GM23338 (cell line): ENCODE measurements at regions not wholly inside any gene's neighbourhood (a gene's known extent, or its start where the extent isn't known, plus 50 kb on each side); places are given as distances from the start of the nearest gene placed in this dataset.
A peak's percentile ranks its signal among the peaks of the same experiment; 100 is the strongest.

ENCODE experiments used
- ATAC-seq: fragments of 200-7000 bp; cut with Tn5 transposase; 3 replicates; pipeline ENCODE4 v1.9.1; 2020
- DNase-seq: peaks from one replicate; pipeline ENCODE4 v3.0.0-alpha.2; 2015; ENCODE audit warnings: low spot score
- H2AFZ ChIP-seq: fragments of 200-600 bp; sonication (generic); 2 replicates; pipeline ENCODE4 v1.8.0; 2016; ENCODE audit warnings: antibody characterized with exemption, mild to moderate bottlenecking, moderate library complexity
- H3F3A ChIP-seq: fragments of 200-600 bp; sonication (generic); replicated peaks from 2 replicates; pipeline ENCODE4 v1.8.0; 2017; ENCODE audit warnings: antibody characterized with exemption, mixed run types, low read depth
- H3K27ac ChIP-seq: fragments of 200-600 bp; sonication (generic); 2 replicates; pipeline ENCODE4 v1.6.1; 2016; ENCODE audit warnings: low read depth
- H3K27me3 ChIP-seq: fragments of 200-600 bp; sonication (generic); 2 replicates; pipeline ENCODE4 v1.8.0; 2016; ENCODE audit warnings: mild to moderate bottlenecking, mixed run types, moderate library complexity; ENCODE audit not compliant: insufficient read depth
- H3K36me3 ChIP-seq: fragments of 200-600 bp; sonication (generic); 2 replicates; pipeline ENCODE4 v1.8.0; 2016; ENCODE audit warnings: mild to moderate bottlenecking; ENCODE audit not compliant: insufficient read depth
- H3K4me1 ChIP-seq: fragments of 200-600 bp; sonication (generic); 2 replicates; pipeline ENCODE4 v1.8.0; 2016; ENCODE audit warnings: mild to moderate bottlenecking, moderate library complexity; ENCODE audit not compliant: insufficient read depth
- H3K4me2 ChIP-seq: fragments of 200-600 bp; sonication (generic); 2 replicates; pipeline ENCODE4 v1.7.1; 2017; ENCODE audit warnings: mixed run types
- H3K4me3 ChIP-seq: fragments of 200-600 bp; sonication (generic); 2 replicates; pipeline ENCODE4 v1.6.1; 2016; ENCODE audit warnings: mixed run types
- H3K79me2 ChIP-seq: fragments of 200-600 bp; sonication (generic); replicated peaks from 2 replicates; pipeline ENCODE4 v1.8.0; 2017; ENCODE audit warnings: mild to moderate bottlenecking; ENCODE audit not compliant: insufficient read depth
- H3K9me2 ChIP-seq: fragments of 200-600 bp; sonication (generic); 2 replicates; pipeline ENCODE4 v1.8.0; 2017; ENCODE audit not compliant: insufficient read depth
- H4K20me1 ChIP-seq: fragments of 200-600 bp; sonication (generic); replicated peaks from 2 replicates; pipeline ENCODE4 v1.8.0; 2017; ENCODE audit warnings: mild to moderate bottlenecking; ENCODE audit not compliant: insufficient read depth
- H3K27ac Mint-ChIP-seq: 2 replicates; pipeline ENCODE4 v1.8.0; 2020; ENCODE audit warnings: inconsistent platforms, mild to moderate bottlenecking, moderate library complexity, mixed read lengths
- H3K27me3 Mint-ChIP-seq: 3 replicates; pipeline ENCODE4 v1.8.0; 2022; ENCODE audit warnings: low read depth, mild to moderate bottlenecking, moderate library complexity, mixed read lengths, inconsistent platforms; ENCODE audit not compliant: insufficient read depth, poor library complexity
- H3K36me3 Mint-ChIP-seq: 3 replicates; pipeline ENCODE4 v1.8.0; 2021; ENCODE audit warnings: low read depth, mild to moderate bottlenecking, inconsistent platforms, moderate library complexity, mixed read lengths
- H3K4me1 Mint-ChIP-seq: 3 replicates; pipeline ENCODE4 v1.8.0; 2020; ENCODE audit warnings: mild to moderate bottlenecking, inconsistent platforms, mixed read lengths
- H3K4me3 Mint-ChIP-seq: 3 replicates; pipeline ENCODE4 v1.8.0; 2021; ENCODE audit warnings: moderate library complexity, mild to moderate bottlenecking, inconsistent platforms, mixed read lengths
- H3K9me3 Mint-ChIP-seq: 3 replicates; pipeline ENCODE4 v1.8.0; 2020; ENCODE audit warnings: moderate library complexity, mild to moderate bottlenecking, inconsistent platforms, mixed read lengths
- CTCF ChIP-seq, 2 experiments: fragments of 200-600 bp in 1 of 2; sonication (generic) in 1 of 2; conservative IDR thresholded peaks; 2 replicates each; pipeline versions ENCODE4 v1.5.1 to v1.6.1; 2016 to 2017; ENCODE audit warnings: antibody characterized with exemption in 2 of 2, low read depth in 2 of 2, mild to moderate bottlenecking in 2 of 2, moderate library complexity in 1 of 2
- EZH2 ChIP-seq: fragments of 200-600 bp; sonication (generic); IDR thresholded peaks from one replicate; pipeline ENCODE4 v1.8.0; 2017; ENCODE audit warnings: antibody characterized with exemption, mild to moderate bottlenecking, low read depth; ENCODE audit not compliant: unreplicated experiment
- EZH2phosphoT487 ChIP-seq: fragments of 200-600 bp; sonication (generic); IDR thresholded peaks from one replicate; pipeline ENCODE4 v1.8.1; 2018; ENCODE audit warnings: antibody characterized with exemption; ENCODE audit not compliant: unreplicated experiment
- JUNB ChIP-seq: IDR thresholded peaks from one replicate; pipeline ENCODE4 v1.6.1; 2016; ENCODE audit warnings: antibody characterized with exemption; ENCODE audit not compliant: unreplicated experiment
- NANOG ChIP-seq: IDR thresholded peaks from 2 replicates; pipeline ENCODE4 v1.6.1; 2016; ENCODE audit warnings: antibody characterized with exemption, borderline replicate concordance
- ZNF114 ChIP-seq: fragments of 250-450 bp; sonication (Bioruptor Pico); IDR thresholded peaks from 2 replicates; pipeline ENCODE4 v1.5.0; 2020; ENCODE audit warnings: mild to moderate bottlenecking, moderate library complexity
- ZNF462 ChIP-seq: fragments of 250-450 bp; sonication (Bioruptor Pico); IDR thresholded peaks from 2 replicates; pipeline ENCODE4 v1.5.0; 2020; ENCODE audit warnings: mild to moderate bottlenecking, moderate library complexity
- TF ChIP-seq, protein P1 (sequence below): IDR thresholded peaks from one replicate; pipeline ENCODE4 v1.6.1; 2018; ENCODE audit warnings: antibody characterized with exemption; ENCODE audit not compliant: unreplicated experiment
- TF ChIP-seq, protein P2 (sequence below): IDR thresholded peaks from 2 replicates; pipeline ENCODE4 v1.6.1; 2016; ENCODE audit warnings: antibody characterized with exemption

GRCh38 chr20:51995551-51995951, 193.2 kb upstream of the SALL4 start:
- TF ChIP-seq NANOG (no peak), CTCF (conservative IDR thresholded peaks at IDR 0.05; ENCODE audit: low read depth in 2 of 2) (no peak), JUNB (no peak), ZNF114 (CRISPR knock-in tag) (no peak)
- TF ChIP-seq, protein P1, sequence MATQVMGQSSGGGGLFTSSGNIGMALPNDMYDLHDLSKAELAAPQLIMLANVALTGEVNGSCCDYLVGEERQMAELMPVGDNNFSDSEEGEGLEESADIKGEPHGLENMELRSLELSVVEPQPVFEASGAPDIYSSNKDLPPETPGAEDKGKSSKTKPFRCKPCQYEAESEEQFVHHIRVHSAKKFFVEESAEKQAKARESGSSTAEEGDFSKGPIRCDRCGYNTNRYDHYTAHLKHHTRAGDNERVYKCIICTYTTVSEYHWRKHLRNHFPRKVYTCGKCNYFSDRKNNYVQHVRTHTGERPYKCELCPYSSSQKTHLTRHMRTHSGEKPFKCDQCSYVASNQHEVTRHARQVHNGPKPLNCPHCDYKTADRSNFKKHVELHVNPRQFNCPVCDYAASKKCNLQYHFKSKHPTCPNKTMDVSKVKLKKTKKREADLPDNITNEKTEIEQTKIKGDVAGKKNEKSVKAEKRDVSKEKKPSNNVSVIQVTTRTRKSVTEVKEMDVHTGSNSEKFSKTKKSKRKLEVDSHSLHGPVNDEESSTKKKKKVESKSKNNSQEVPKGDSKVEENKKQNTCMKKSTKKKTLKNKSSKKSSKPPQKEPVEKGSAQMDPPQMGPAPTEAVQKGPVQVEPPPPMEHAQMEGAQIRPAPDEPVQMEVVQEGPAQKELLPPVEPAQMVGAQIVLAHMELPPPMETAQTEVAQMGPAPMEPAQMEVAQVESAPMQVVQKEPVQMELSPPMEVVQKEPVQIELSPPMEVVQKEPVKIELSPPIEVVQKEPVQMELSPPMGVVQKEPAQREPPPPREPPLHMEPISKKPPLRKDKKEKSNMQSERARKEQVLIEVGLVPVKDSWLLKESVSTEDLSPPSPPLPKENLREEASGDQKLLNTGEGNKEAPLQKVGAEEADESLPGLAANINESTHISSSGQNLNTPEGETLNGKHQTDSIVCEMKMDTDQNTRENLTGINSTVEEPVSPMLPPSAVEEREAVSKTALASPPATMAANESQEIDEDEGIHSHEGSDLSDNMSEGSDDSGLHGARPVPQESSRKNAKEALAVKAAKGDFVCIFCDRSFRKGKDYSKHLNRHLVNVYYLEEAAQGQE, result no peak
- TF ChIP-seq, protein P2, sequence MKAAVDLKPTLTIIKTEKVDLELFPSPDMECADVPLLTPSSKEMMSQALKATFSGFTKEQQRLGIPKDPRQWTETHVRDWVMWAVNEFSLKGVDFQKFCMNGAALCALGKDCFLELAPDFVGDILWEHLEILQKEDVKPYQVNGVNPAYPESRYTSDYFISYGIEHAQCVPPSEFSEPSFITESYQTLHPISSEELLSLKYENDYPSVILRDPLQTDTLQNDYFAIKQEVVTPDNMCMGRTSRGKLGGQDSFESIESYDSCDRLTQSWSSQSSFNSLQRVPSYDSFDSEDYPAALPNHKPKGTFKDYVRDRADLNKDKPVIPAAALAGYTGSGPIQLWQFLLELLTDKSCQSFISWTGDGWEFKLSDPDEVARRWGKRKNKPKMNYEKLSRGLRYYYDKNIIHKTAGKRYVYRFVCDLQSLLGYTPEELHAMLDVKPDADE, result no peak
- H3K36me3 ChIP-seq, result no peaks in the 10 kb centered on the region
- Mint-ChIP-seq H3K36me3 (no peaks in the 10 kb centered on the region; the same call in 2 of the 3 replicates), H3K4me1 (no peaks in the 10 kb centered on the region; the same call in 1 of the 3 replicates), H3K4me3 (no peak overlapping the region), H3K27me3 (peaks cover 5% of the 10 kb centered on the region), H3K9me3 (0 out of 3 replicates have a peak, but pooled peaks cover 3% of the 10 kb centered on the region), H3K27ac (no peak overlapping the region)
- H3K9me2 ChIP-seq, result no peaks in the 10 kb centered on the region
- DNase-seq, result no peak
- no peak overlapping the region for H3K4me3 ChIP-seq
- H3F3A ChIP-seq, result no peaks in the 10 kb centered on the region
- no peaks in the 10 kb centered on the region for H3K4me1 ChIP-seq
- H3K79me2 ChIP-seq, result no peaks in the 10 kb centered on the region
- H3K4me2 ChIP-seq, result no peak overlapping the region
- no peaks in the 10 kb centered on the region for H3K27me3 ChIP-seq
- H3K27ac ChIP-seq, result no peak overlapping the region
- no peak overlapping the region for H2AFZ ChIP-seq
- ATAC-seq, result no peak
- no peaks in the 10 kb centered on the region for H4K20me1 ChIP-seq

GRCh38 chr20:51994751-51995417, 192.6 kb upstream of the SALL4 start:
- H3K36me3 Mint-ChIP-seq, result no peaks in the 10 kb centered on the region; the same call in 2 of the 3 replicates
- H3K27ac Mint-ChIP-seq, result peak overlapping the region; percentile 44; the same call in 1 of the 2 replicates
- Histone ChIP-seq H3K4me2 (no peak overlapping the region), H3F3A (no peaks in the 10 kb centered on the region), H3K27ac (no peak overlapping the region), H3K9me2 (no peaks in the 10 kb centered on the region), H3K27me3 (no peaks in the 10 kb centered on the region), H4K20me1 (no peaks in the 10 kb centered on the region), H3K4me3 (no peak overlapping the region), H3K4me1 (no peaks in the 10 kb centered on the region), H3K79me2 (no peaks in the 10 kb centered on the region), H2AFZ (no peak overlapping the region), H3K36me3 (no peaks in the 10 kb centered on the region)
- H3K27me3 Mint-ChIP-seq, result peaks cover 5% of the 10 kb centered on the region
- ATAC-seq (no peak; the same call in 2 of the 3 replicates), DNase-seq (no peak)
- no peak overlapping the region for H3K4me3 Mint-ChIP-seq
- H3K4me1 Mint-ChIP-seq, result no peaks in the 10 kb centered on the region; the same call in 1 of the 3 replicates
- H3K9me3 Mint-ChIP-seq, result 0 out of 3 replicates have a peak, but pooled peaks cover 3% of the 10 kb centered on the region
- TF ChIP-seq EZH2phosphoT487 (no peak), EZH2 (no peak), ZNF462 (CRISPR knock-in tag) (no peak), JUNB (no peak)
